ENCODE measurements at regions not wholly inside any gene's neighbourhood (a gene's known extent, or its start where the extent isn't known, plus 50 kb on each side); places are given as distances from the start of the nearest gene placed in this dataset.

DNA sequence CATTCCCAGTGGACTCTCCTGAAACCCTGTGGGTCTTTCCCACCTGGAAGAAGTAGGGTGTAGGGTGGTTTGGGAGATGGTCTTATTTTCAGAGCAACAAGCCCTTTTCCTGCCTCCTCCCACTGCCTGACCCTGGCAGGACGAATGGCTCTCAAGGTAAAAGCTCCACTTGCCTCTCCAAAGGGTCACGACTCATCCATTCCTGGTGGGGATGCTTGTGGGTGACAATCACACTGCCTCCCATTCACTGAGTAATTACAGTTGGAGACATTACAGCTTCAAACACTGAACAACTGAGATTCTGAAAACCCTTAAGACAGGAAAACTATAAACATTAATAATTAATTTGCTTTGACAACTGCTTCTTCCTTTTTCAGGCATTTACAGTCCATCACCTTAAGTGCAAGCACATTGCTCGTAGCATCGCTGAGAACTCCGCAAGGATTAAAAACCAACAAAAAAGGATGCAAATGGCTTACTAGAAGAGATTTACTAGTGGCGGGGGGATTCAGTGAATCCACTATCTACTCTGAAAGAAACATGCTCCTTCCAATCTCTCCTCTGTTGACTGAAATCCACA is 199.6 kb upstream of the IRS2 start:
- TF ChIP-seq, protein P1, sequence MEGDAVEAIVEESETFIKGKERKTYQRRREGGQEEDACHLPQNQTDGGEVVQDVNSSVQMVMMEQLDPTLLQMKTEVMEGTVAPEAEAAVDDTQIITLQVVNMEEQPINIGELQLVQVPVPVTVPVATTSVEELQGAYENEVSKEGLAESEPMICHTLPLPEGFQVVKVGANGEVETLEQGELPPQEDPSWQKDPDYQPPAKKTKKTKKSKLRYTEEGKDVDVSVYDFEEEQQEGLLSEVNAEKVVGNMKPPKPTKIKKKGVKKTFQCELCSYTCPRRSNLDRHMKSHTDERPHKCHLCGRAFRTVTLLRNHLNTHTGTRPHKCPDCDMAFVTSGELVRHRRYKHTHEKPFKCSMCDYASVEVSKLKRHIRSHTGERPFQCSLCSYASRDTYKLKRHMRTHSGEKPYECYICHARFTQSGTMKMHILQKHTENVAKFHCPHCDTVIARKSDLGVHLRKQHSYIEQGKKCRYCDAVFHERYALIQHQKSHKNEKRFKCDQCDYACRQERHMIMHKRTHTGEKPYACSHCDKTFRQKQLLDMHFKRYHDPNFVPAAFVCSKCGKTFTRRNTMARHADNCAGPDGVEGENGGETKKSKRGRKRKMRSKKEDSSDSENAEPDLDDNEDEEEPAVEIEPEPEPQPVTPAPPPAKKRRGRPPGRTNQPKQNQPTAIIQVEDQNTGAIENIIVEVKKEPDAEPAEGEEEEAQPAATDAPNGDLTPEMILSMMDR (IDR thresholded peaks at IDR 0.05), result no peak
- TF ChIP-seq EP300 (IDR thresholded peaks at IDR 0.05), result no peak
